Muscle of back (tissue), 3 donors: ENCODE measurements at regions not wholly inside any gene's neighbourhood (a gene's known extent, or its start where the extent isn't known, plus 50 kb on each side); places are given as distances from the start of the nearest gene placed in this dataset.

ENCODE experiments used
- DNase-seq, 3 donors: peaks; one replicate each; pipeline versions ENCODE4 v3.0.0 to v3.0.0-alpha.2; 2013

- DNase-seq: no peak
Observed at GRCh38 chr20:58565461-58566175, 50.4 kb upstream of the APCDD1L start.
